ENCODE measurements at regions not wholly inside any gene's neighbourhood (a gene's known extent, or its start where the extent isn't known, plus 50 kb on each side); places are given as distances from the start of the nearest gene placed in this dataset.
"Not testable (repeated sequence)": the region's sequence is repeated elsewhere in the genome, so short reads cannot be mapped to it uniquely, and the experiment has no call there.

DNA sequence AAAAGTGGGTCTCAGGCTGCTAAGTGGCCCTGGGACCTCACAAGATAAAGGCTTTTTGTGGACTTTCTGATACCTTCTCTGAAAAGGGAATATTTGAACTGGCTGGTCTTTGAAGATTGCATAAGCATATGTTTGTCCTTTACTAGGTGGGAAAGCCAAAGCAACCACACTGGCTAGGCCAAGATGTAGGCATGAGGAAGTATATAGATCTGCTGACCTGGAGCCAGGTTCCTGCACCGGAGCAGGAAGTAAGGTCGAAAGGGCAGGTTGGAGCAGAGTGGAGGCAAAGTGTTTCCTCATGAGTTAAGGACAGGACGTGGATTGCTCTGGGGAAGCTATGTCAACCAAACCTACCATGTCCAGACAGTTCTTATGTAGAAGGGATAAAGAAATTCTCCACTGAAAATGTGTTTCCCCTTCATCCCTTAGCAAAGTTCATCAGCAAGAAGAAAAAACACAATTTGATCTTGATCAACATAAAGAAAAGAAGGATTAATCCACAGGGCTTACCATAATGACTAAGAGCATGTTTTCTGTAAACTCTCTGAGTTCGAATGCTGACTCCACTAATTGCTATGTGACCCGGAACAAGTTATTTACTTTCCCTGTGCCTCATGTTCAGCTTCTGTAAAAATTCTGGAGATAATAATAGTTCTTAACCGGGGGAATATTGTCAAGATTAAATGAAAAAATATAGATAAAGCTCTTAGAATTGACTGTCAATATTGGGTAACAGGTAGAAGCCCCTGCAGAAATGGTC, 156.1 kb upstream of the SRD5A2 start:
- DNase-seq (ENCODE audit: low read depth) = no peak

DNA sequence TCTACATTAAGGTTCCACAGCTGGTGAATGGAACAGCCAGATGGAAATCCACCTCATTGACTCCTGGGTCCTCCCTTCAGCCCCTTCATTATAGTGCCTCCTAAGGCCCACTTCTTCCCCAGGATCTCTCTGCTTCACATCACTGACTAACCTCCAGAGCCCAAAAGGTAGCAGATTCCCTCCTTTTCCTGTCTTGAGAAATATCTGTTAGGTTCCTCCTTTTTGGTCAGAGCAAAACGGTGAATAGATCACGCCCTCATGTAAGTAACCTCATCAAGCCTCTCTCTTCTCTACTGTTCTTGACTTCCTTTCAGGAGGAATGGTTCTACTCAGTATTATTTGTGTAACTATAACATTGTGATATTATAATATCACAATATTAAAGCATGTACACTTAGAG, 155.0 kb upstream of the SRD5A2 start:
- DNase-seq (ENCODE audit: low read depth) = no peak

DNA sequence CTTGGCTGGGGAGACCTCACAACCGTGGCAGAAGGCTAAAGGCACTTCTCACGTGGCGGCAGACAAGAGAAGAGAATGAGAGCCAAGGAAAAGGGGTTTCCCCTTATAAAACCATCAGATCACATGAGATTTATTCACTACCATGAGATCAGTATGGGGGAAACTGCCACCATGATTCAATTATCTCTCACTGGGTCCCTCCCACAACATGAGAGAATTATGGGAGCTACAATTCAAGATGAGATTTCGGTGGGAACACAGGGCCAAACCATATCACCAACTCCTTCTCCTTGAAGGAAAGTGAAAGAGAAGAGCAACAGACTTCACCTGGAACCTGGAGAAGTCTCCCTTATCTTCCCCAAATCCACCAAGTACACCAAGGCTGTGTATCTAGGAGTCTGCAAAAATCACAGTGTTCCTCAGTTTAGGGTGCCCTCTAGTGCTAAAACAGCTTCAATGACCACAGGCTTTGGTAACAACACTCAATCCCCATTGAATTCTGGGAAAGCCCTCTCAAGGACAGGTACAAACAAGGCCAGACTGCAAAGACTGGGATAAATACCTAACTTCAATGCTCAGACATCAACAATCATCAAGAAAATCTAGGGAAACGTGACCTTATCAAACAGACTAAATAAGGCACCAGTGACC, 148.8 kb upstream of the SRD5A2 start:
- DNase-seq (ENCODE audit: low read depth) = peak; percentile 17

DNA sequence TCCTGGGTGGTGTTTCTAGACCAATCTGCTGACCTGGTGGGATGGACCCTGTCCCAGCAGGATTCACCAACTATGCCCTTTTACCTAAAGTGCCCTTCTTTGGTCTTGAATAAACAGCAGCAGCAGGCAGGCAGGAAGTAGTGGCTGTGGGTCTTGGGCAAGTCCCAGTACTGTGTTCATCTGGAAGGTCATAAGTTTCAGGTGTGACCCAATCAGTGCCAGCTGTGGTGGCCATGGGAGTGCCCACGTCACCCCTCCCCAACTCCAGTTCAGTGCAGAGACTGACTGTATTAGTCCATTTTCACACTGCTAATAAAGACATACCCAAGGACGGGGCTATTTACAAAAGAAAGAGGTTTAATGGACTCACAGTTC, 148.3 kb upstream of the SRD5A2 start:
- DNase-seq (ENCODE audit: low read depth) = no peak

DNA sequence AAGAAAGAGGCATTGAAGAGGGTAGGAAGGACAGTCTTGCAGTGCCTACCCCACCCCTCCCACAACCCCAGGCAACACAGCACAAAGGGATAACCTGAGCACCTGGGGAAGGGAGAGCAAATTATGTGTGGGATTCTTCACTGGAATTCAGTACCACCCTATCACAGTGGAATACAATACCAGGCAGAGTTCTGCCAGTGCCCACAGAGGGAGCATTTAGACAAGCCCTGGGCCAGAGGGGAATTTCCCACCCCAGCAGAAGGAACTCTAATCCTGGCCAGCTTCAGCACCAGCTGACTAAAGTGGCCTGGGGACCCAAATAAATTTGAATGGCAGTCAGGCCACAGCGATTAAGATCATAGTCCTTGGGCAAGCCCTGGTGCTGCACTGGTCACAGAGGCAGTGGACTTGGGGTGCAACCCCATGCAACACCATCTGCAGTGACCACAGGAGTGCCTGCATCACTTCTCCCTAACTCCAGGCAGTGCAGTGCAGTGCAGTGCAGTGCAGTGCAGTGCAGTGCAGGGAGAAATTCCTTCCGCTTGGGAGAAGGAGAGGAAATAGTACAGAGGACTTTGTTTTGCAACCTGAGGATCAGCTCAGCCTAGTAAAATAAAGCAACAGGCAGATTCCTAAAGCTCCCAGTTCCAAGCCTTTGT, 147.8 kb upstream of the SRD5A2 start:
- no peak for DNase-seq (ENCODE audit: low read depth)

DNA sequence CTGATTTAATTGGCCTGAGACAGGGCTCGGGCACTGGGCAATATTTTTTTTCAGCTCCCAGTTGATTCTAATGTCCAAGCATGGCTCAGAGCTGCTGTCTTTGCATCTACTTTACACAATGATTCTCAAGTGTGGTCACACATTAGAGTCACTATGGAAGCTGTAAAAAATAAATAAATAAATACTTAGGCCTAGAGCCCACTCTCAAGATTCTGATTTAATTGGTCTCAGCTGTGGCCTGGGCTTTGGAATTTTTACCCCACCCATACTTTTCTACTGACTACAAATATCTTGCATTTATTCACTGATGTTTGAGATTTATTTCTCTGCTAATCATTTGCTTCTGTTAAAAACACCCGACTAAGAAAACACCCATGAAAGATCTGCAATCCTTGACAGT, 145.7 kb upstream of the SRD5A2 start:
- DNase-seq (ENCODE audit: low read depth) = no peak

DNA sequence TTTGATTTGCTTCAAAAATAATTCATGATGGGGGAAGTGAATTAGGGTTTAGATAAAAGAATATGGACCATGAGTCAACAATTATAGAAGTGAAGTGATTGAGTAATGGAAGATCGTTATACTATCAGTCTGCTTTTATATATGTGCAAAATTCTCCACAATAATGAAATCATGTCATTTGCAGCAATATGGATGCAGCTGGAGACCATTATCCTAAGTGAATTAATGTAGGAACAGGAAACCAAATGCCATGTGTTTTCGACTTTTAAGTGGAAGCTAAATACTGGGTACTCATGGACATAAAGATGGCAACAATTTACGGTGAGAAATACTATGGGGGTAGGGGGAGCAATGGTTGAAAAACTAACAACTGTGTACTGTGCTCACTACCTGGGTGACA, 144.7 kb upstream of the SRD5A2 start:
- no peak for DNase-seq (ENCODE audit: low read depth)

DNA sequence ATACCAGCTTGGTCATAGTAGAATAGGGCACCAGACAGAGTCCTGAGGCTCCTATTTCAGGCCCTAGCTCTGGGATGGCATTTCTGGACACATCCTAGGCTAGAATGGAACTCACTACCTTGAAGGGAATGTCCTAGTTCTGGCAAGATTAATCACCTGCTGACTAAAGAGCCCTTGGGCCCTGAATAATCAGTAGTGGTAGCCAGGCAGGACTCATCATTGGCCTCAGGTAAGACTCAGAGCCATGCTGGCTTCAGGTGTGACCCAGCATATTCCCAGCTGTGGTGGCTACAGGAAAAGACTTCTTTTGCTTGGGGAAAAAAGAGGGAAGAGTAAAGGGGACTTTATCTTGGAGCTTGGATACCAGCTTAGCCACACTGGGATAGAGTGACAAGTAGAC, 131.0 kb upstream of the SRD5A2 start:
- DNase-seq (ENCODE audit: low read depth) = no peak

DNA sequence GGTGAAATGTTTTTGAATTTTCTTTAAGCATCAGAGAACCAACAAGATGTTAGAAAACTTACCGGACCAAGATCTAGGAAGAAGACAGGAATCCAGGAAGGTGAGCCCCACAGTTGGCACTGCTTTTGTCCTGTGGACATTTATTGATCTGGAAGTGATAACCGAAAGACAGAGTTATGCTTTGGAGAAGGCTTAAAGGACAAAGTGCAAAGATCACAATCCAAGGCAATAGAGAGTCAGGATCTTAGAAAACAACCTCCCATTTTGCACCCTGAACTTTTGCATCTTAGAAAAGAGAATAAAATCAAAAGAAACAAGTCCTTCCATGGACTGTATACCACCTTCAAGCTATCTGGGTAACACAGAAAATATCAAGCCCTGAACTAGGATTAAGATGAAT, 129.4 kb upstream of the SRD5A2 start:
- no peak for DNase-seq (ENCODE audit: low read depth)

DNA sequence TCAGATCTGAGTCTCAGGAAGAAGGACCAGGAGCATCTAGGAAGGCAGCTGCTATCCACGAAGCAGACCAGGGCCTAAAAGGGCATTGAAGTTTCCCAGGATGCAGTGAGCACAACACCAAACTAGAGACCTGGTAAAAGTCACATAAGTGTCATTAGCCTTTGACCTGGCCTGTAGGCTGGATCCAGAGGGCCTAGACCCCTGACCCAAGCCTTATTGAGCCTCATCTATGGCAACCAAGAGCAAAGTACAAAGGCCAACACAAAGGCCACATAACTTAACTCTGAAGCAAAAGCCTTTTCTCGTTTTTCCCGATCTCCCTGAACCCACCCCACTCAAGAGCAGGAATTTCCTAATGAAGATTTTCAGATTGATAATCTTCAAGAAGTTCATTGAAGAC, 127.3 kb upstream of the SRD5A2 start:
- DNase-seq (ENCODE audit: low read depth) = no peak

DNA sequence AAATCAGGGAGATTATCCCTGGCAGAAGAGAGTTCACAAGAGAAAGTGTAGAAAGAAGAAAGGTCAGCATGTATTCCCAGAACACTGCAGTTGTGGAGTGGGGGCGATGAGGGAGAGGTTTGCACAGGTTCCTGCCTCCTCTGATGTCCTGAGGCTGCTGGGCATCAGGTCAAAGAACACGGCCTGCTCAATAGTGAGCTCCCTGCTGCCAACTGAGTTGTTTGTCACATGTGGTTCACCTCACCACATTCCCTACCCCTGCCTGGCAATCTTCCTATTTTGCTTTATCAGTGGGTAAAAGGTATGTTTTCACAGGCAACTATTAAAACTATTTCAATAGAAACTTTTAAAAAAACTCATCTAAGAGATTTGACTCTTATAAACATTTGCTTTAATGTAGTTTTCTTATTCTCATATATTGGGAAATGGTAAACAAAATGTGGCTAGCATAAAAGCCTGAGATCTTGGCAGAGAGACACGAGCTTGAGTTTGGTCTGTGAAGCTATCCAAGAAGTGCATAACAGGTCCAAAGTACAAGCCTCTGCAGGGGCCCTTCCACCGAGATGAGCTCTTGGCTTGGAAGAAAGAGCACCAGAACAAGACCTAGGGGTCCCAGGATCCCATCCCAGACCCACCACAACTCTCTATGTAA, 123.9 kb upstream of the SRD5A2 start:
- DNase-seq (ENCODE audit: low read depth) = no peak

DNA sequence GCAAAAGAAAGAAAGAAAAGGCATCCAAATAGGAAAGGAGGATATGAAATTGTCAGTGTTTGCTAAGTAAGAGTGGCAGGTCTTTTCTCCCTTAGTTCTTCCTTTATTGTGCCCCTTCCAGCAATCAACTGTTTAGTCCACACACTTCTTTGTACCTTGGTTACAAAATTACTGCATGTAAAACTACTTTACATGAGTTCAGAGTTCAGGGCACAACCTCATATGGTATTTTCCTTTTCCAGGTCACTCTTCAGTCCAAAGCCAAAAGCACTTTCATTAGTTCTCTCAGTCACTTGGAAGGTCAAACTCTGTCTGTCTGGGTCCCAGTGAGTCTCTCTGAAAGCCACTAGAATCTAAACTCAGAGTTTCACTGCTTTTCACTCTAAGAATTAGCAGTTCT, 122.5 kb upstream of the SRD5A2 start:
- no peak for DNase-seq (ENCODE audit: low read depth)

DNA sequence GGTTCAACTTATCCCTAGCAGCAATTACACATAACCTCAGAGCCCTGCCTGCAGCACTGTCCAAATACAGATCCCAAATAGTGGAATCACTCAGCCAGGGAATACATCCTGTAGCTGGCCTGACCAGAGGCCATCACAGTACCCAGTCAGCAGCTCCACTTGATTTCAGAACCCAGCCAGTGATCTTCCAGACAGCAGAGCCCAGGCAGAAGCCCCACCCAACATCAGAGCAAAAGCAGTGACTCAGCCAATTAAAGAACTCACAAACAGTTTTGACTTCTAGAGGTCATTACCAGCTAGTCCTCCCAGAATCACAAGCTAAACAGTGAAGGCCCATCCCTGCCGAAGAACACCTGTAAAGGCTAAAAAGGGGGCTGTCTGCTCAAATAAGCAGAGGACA, 118.0 kb upstream of the SRD5A2 start:
- DNase-seq (ENCODE audit: low read depth) = no peak

DNA sequence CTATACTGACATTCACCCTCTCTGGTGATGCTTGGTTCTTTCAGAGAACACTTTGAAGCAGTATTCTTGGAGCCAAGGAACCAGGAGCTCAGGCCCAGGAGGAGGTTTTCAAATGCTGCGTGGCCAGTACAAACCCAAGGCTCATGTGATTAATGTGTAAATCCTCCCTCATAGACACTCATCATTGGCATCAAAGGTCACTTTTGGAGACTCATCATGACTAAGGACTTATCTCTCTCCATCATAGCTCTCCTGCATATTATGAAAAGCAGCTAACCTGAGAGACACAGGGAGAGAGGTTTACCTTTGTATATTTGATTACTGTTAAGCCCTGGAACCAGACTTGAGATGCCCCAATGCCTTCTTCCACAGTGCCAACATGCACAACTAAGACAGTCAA, 115.3 kb upstream of the SRD5A2 start:
- no peak for DNase-seq (ENCODE audit: low read depth)

DNA sequence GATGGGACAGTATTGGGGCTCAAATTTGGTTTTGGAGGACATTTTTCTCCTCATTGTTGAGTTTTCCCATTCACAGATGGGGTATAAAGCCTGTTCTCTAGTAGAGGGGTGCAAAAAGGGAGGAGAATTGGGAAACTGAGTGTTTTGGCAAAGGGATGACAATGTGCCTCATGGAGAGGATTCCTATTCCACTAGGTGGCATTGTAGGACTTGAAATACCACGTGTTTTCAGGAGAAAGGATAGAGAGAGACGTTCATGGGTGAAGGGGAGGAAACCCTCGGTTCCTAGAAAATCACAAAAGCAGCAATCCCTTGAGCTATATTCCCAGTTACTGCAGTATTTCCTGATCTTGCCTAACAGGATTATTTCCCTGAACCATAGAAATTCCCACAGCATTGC, 113.7 kb upstream of the SRD5A2 start:
- DNase-seq (ENCODE audit: low read depth) = no peak

DNA sequence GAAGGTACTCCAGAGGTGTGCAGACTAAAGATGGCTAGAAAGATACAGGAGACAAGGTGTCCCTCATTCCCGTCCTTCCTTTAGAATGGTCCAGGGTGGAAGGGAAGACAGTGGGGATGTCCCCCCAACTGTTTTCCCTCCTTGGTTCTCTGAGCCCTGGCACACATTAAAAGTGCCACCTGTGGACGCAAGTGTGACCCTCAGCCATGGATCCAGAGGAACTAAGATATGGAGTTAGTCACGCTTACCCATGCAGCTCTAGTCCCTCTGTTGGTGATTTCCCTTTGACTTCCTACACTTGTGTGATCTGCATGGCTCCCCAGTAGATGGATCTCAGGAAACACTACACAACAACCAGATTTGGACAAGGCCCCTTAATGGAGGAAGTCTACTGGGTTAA, 113.1 kb upstream of the SRD5A2 start:
- peak; percentile 6 for DNase-seq (ENCODE audit: low read depth)

DNA sequence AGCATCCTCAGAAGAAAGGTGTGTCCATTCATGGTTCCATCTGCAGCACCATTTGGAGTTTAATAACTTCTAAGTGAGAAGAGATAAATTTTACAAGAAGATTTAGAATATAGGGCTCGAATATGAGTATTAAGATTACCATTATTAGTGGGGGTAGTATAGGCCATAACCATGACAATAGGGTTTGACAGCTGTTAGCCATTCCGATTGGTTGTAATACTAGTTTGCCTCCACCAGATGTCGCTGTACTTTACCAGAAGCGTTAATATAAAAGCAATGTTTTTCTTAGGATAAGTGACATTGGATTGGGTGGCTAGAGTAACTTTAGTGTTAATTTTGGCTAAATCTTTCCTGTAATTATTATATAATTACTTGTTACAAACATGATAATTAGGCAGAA, 107.5 kb upstream of the SRD5A2 start:
- no peak for DNase-seq (ENCODE audit: low read depth)

DNA sequence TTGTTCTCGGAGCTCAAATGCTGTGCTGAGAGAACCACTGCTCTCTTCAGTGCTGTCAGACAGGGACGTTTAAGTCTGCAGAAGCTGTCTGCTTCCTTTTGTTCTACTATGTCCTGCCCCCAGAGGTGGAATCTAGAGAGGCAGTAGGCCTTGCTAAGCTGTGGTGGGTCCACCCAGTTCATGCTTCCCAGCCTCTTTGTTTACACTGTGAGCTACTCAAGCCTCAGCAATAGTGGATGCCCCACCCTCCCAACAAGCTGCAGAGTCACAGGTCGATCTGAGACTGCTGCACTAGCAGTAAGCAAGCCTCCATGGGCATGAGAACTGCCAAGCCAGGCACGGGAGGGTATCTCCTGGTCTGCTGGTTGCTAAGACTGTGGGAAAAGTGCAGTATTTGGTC, 102.8 kb upstream of the SRD5A2 start:
- DNase-seq (ENCODE audit: low read depth) = not testable (repeated sequence)

DNA sequence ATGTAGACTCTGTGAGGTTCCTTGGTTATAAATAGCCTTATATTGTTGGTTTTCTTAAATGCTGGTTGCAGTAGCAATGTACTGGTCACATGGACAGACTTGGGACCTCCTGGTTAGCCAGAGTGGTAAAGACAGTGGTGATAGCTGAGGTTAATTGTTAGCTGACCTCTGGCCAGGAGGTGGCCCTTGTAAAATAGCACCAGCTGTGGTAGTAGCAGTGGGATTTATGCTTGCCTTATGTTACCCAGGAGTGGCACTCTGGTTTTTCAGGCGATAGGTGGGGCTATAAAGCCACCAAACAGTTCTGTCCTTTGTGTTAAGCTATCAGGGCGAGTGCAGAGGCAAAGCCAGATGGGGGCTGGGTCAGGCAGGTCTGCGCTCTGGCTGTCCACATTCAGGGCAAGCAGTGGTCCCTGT, 94.8 kb upstream of the SRD5A2 start:
- no peak for DNase-seq (ENCODE audit: low read depth)

DNA sequence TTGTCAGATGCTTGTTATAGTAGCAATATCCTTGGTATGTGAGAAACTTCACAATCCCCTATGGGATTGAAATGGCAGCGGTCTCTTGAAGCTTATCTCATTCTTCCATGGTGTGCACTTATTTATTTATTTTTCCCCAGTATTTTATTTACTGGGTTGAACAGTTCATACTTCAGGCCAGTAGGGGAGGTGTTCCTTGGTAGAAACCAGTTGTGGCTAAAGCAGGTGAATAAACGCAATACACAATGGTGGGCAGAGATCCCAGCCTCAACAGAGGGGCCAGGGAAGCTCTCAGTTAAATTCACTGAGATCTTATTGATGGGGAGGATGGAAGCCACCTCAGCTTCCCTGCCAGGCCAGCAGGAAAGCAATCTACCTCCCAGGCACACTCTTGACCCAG, 93.7 kb upstream of the SRD5A2 start:
- DNase-seq (ENCODE audit: low read depth) = no peak

DNA sequence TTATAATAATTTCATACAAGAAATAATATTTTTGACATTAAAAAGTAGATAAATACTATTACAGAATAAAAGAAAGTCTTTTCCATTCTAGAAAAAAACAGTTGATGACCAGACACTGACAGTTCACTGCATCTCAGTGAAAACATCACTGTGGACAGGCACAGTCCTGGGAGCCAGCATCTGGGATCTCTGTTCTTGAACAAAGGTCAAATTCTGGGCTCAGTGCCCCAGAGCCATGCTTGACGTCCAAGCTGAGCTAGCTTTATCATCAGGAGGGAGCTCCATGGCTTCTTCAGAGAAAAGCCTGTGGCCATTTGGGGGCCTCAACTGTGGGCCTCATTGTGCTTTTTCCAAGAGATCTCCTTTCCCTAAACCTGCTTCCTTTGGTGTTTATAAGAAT, 86.1 kb upstream of the SRD5A2 start:
- DNase-seq (ENCODE audit: low read depth) = no peak

DNA sequence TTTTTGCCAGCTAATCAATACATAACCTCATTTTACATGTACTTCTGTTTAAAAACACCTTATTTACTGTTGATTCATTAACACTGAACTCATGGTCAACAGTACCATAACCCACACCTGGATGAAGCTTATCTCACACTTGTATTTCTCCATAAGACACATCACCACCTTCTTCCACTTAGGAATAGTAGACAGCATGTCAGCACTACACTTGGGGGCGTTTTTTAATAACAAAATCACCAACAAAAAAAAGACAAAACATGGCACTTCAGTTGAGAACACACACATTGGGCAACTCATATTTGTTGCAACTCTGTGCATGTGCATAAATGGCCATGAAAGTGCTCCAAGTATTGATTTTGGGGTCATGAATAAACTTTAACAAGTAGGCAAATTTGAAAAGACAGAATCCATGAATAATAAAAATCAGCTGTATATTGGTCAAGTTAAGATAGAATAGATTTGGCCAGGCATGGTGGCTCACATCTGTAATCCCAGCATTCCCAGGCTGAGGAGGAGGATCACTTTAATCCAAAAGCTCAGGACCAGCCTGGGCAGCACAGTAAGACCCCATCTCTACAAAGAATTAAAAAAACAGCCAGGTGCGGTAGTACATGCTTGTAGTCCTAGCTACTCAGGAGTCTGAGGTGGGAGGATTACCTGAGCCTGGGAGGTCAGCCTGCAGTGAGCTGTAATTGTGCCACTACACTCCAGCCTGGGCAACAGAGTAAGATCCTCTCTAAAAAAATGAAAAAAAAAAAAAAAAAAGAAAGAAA, 84.4 kb upstream of the SRD5A2 start:
- DNase-seq (ENCODE audit: low read depth) = no peak
